GM18907 (cell line): ENCODE measurements at regions not wholly inside any gene's neighbourhood (a gene's known extent, or its start where the extent isn't known, plus 50 kb on each side); places are given as distances from the start of the nearest gene placed in this dataset.

ENCODE experiments used
- ATAC-seq: cut with Tn5 transposase; IDR thresholded peaks from one replicate; pipeline ENCODE4 v1.9.1; 2021; ENCODE audit warnings: mild to moderate bottlenecking, moderate library complexity; ENCODE audit not compliant: unreplicated experiment

GRCh38 chr2:3101016-3101942, 276.3 kb downstream of the EIPR1 start:
- ATAC-seq: no peak

GRCh38 chr2:3100386-3100785, 277.2 kb downstream of the EIPR1 start:
- no peak for ATAC-seq

- ATAC-seq: no peak
Measured at GRCh38 chr2:3099860-3100234, 277.8 kb downstream of the EIPR1 start.

GRCh38 chr2:3099145-3099859, 278.3 kb downstream of the EIPR1 start:
- ATAC-seq: no peak

- ATAC-seq: no peak
Measured at GRCh38 chr2:3098231-3098630, 279.4 kb downstream of the EIPR1 start.

- ATAC-seq: no peak
Measured at GRCh38 chr2:3097804-3098203, 279.8 kb downstream of the EIPR1 start.

GRCh38 chr2:3094999-3095958, 282.3 kb downstream of the EIPR1 start:
- ATAC-seq: no peak

- no peak for ATAC-seq
Measured at GRCh38 chr2:3094318-3094717, 283.3 kb downstream of the EIPR1 start.

GRCh38 chr2:3091696-3092095, 285.9 kb downstream of the EIPR1 start:
- no peak for ATAC-seq

GRCh38 chr2:3082705-3083104, 294.9 kb downstream of the EIPR1 start:
- ATAC-seq: no peak

- ATAC-seq: no peak
Measured at GRCh38 chr2:3079959-3080948, 297.4 kb downstream of the EIPR1 start.

GRCh38 chr2:3079466-3079865, 298.2 kb downstream of the EIPR1 start:
- no peak for ATAC-seq

GRCh38 chr2:3078684-3079083, 298.9 kb downstream of the EIPR1 start:
- no peak for ATAC-seq

- ATAC-seq: no peak
Measured at GRCh38 chr2:3076848-3077642, 300.6 kb downstream of the EIPR1 start.

GRCh38 chr2:3075991-3076340, 301.7 kb downstream of the EIPR1 start:
- no peak for ATAC-seq

- ATAC-seq: no peak
Measured at GRCh38 chr2:3075316-3075990, 302.2 kb downstream of the EIPR1 start.

GRCh38 chr2:3073704-3074103, 303.9 kb downstream of the EIPR1 start:
- no peak for ATAC-seq

- no peak for ATAC-seq
Measured at GRCh38 chr2:3073041-3073595, 304.5 kb downstream of the EIPR1 start.
